ENCODE measurements at regions not wholly inside any gene's neighbourhood (a gene's known extent, or its start where the extent isn't known, plus 50 kb on each side); places are given as distances from the start of the nearest gene placed in this dataset.

- DNase-seq (ENCODE audit: low spot score) = no peak
- no peak for TF ChIP-seq CTCF (IDR thresholded peaks at IDR 0.05; ENCODE audit: extremely low read depth, insufficient read depth, missing control alignments)
- in situ Hi-C loops (cut with MboI; ENCODE audit: low pct_unique_long_range_greater_than_20kb, low sequenced_read_pairs, unreplicated experiment) = no loop called here
Observed at GRCh38 chr9:101902051-101902450, 163.6 kb upstream of the GRIN3A start.

GRCh38 chr9:101897196-101897595, 158.7 kb upstream of the GRIN3A start:
- in situ Hi-C loops (cut with MboI; ENCODE audit: low pct_unique_long_range_greater_than_20kb, low sequenced_read_pairs, unreplicated experiment) = no loop called here
- no peak for DNase-seq (ENCODE audit: low spot score)
- no peak for TF ChIP-seq CTCF (IDR thresholded peaks at IDR 0.05; ENCODE audit: extremely low read depth, insufficient read depth, missing control alignments)

- in situ Hi-C loops (cut with MboI; ENCODE audit: low pct_unique_long_range_greater_than_20kb, low sequenced_read_pairs, unreplicated experiment) = no loop called here
- DNase-seq (ENCODE audit: low spot score) = no peak
Observed at GRCh38 chr9:101893661-101894646, 155.5 kb upstream of the GRIN3A start.

GRCh38 chr9:101881508-101881907, 143.1 kb upstream of the GRIN3A start:
- no peak for DNase-seq (ENCODE audit: low spot score)
- TF ChIP-seq CTCF (IDR thresholded peaks at IDR 0.05; ENCODE audit: extremely low read depth, insufficient read depth, missing control alignments) = no peak
- in situ Hi-C loops (cut with MboI; ENCODE audit: low pct_unique_long_range_greater_than_20kb, low sequenced_read_pairs, unreplicated experiment) = no loop called here

More at GRCh38 chr9:101893661-101894646, 155.5 kb upstream of the GRIN3A start:
- no peak for TF ChIP-seq CTCF (IDR thresholded peaks at IDR 0.05; ENCODE audit: extremely low read depth, insufficient read depth, missing control alignments)

- TF ChIP-seq CTCF (IDR thresholded peaks at IDR 0.05; ENCODE audit: extremely low read depth, insufficient read depth, missing control alignments) = no peak
- DNase-seq (ENCODE audit: low spot score) = no peak
- in situ Hi-C loops (cut with MboI; ENCODE audit: low pct_unique_long_range_greater_than_20kb, low sequenced_read_pairs, unreplicated experiment) = no loop called here
Observed at GRCh38 chr9:101880846-101881245, 142.4 kb upstream of the GRIN3A start.

- DNase-seq (ENCODE audit: low spot score) = no peak
- no peak for TF ChIP-seq CTCF (IDR thresholded peaks at IDR 0.05; ENCODE audit: extremely low read depth, insufficient read depth, missing control alignments)
- in situ Hi-C loops (cut with MboI; ENCODE audit: low pct_unique_long_range_greater_than_20kb, low sequenced_read_pairs, unreplicated experiment) = no loop called here
Observed at GRCh38 chr9:101878734-101879133, 140.3 kb upstream of the GRIN3A start.

All from GM13977 (cell line).